ENCODE measurements at regions not wholly inside any gene's neighbourhood (a gene's known extent, or its start where the extent isn't known, plus 50 kb on each side); places are given as distances from the start of the nearest gene placed in this dataset.

GRCh38 chr5:162567644-162568043, 500.1 kb downstream of the GABRG2 start (continued):
- TF ChIP-seq ATF6 (CRISPR knock-in tag; IDR thresholded peaks at IDR 0.05): no peak
- TF ChIP-seq IRF2 (CRISPR knock-in tag; IDR thresholded peaks at IDR 0.05; ENCODE audit: borderline replicate concordance, low read depth): no peak
- no peak for TF ChIP-seq GTF2I (CRISPR knock-in tag; conservative IDR thresholded peaks at IDR 0.05)
- TF ChIP-seq PRRX2 (CRISPR knock-in tag; IDR thresholded peaks at IDR 0.05): no peak
- TF ChIP-seq OVOL2 (CRISPR knock-in tag; IDR thresholded peaks at IDR 0.05; ENCODE audit: borderline replicate concordance): no peak

GRCh38 chr5:162573758-162574157, 506.2 kb downstream of the GABRG2 start:
- POLR2A ChIA-PET: no interaction called here
- H3K9me3 Mint-ChIP-seq: peaks cover 3% of the 10 kb centered on the region; the same call in 1 of the 2 replicates
- 0 out of 2 replicates have a peak, but pooled peaks cover 3% of the 10 kb centered on the region for H3K36me3 Mint-ChIP-seq
- H3K4me3 Mint-ChIP-seq: no peak overlapping the region
- DNase-seq (ENCODE audit: low spot score) (no peak), ATAC-seq (no peak)
- no peaks in the 10 kb centered on the region for H3K4me1 Mint-ChIP-seq
- no peak overlapping the region for H3K27ac Mint-ChIP-seq
- no peaks in the 10 kb centered on the region for H3K27me3 Mint-ChIP-seq (ENCODE audit: low read depth)
- CTCF ChIA-PET: no interaction called here
- TF ChIP-seq SMAD4 (CRISPR knock-in tag; IDR thresholded peaks at IDR 0.05): no peak
- TF ChIP-seq FOXP1 (CRISPR knock-in tag; IDR thresholded peaks at IDR 0.05; ENCODE audit: borderline replicate concordance): no peak
- TF ChIP-seq, protein P1, sequence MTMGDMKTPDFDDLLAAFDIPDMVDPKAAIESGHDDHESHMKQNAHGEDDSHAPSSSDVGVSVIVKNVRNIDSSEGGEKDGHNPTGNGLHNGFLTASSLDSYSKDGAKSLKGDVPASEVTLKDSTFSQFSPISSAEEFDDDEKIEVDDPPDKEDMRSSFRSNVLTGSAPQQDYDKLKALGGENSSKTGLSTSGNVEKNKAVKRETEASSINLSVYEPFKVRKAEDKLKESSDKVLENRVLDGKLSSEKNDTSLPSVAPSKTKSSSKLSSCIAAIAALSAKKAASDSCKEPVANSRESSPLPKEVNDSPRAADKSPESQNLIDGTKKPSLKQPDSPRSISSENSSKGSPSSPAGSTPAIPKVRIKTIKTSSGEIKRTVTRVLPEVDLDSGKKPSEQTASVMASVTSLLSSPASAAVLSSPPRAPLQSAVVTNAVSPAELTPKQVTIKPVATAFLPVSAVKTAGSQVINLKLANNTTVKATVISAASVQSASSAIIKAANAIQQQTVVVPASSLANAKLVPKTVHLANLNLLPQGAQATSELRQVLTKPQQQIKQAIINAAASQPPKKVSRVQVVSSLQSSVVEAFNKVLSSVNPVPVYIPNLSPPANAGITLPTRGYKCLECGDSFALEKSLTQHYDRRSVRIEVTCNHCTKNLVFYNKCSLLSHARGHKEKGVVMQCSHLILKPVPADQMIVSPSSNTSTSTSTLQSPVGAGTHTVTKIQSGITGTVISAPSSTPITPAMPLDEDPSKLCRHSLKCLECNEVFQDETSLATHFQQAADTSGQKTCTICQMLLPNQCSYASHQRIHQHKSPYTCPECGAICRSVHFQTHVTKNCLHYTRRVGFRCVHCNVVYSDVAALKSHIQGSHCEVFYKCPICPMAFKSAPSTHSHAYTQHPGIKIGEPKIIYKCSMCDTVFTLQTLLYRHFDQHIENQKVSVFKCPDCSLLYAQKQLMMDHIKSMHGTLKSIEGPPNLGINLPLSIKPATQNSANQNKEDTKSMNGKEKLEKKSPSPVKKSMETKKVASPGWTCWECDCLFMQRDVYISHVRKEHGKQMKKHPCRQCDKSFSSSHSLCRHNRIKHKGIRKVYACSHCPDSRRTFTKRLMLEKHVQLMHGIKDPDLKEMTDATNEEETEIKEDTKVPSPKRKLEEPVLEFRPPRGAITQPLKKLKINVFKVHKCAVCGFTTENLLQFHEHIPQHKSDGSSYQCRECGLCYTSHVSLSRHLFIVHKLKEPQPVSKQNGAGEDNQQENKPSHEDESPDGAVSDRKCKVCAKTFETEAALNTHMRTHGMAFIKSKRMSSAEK (CRISPR knock-in tag; IDR thresholded peaks at IDR 0.05; ENCODE audit: borderline replicate concordance): no peak
- TF ChIP-seq, protein P2, sequence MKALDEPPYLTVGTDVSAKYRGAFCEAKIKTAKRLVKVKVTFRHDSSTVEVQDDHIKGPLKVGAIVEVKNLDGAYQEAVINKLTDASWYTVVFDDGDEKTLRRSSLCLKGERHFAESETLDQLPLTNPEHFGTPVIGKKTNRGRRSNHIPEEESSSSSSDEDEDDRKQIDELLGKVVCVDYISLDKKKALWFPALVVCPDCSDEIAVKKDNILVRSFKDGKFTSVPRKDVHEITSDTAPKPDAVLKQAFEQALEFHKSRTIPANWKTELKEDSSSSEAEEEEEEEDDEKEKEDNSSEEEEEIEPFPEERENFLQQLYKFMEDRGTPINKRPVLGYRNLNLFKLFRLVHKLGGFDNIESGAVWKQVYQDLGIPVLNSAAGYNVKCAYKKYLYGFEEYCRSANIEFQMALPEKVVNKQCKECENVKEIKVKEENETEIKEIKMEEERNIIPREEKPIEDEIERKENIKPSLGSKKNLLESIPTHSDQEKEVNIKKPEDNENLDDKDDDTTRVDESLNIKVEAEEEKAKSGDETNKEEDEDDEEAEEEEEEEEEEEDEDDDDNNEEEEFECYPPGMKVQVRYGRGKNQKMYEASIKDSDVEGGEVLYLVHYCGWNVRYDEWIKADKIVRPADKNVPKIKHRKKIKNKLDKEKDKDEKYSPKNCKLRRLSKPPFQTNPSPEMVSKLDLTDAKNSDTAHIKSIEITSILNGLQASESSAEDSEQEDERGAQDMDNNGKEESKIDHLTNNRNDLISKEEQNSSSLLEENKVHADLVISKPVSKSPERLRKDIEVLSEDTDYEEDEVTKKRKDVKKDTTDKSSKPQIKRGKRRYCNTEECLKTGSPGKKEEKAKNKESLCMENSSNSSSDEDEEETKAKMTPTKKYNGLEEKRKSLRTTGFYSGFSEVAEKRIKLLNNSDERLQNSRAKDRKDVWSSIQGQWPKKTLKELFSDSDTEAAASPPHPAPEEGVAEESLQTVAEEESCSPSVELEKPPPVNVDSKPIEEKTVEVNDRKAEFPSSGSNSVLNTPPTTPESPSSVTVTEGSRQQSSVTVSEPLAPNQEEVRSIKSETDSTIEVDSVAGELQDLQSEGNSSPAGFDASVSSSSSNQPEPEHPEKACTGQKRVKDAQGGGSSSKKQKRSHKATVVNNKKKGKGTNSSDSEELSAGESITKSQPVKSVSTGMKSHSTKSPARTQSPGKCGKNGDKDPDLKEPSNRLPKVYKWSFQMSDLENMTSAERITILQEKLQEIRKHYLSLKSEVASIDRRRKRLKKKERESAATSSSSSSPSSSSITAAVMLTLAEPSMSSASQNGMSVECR (CRISPR knock-in tag; IDR thresholded peaks at IDR 0.05; ENCODE audit: borderline replicate concordance): no peak
- TF ChIP-seq CREM (CRISPR knock-in tag; IDR thresholded peaks at IDR 0.05): no peak
- TF ChIP-seq NR3C1 (CRISPR knock-in tag; conservative IDR thresholded peaks at IDR 0.05; ENCODE audit: low read depth): no peak
- no peak for TF ChIP-seq KAT7 (CRISPR knock-in tag; IDR thresholded peaks at IDR 0.05; ENCODE audit: borderline replicate concordance)
- no peak for TF ChIP-seq CBFB (CRISPR knock-in tag; IDR thresholded peaks at IDR 0.05; ENCODE audit: low read depth)
- TF ChIP-seq PRDM15 (CRISPR knock-in tag; IDR thresholded peaks at IDR 0.05): no peak
- TF ChIP-seq ZNF671 (CRISPR knock-in tag; IDR thresholded peaks at IDR 0.05): no peak
- no peak for TF ChIP-seq JUN (CRISPR knock-in tag; IDR thresholded peaks at IDR 0.05)
- no peak for TF ChIP-seq NFYB (CRISPR knock-in tag; conservative IDR thresholded peaks at IDR 0.05; ENCODE audit: low read depth)

All from WTC11 (cell line).